ENCODE measurements at regions not wholly inside any gene's neighbourhood (a gene's known extent, or its start where the extent isn't known, plus 50 kb on each side); places are given as distances from the start of the nearest gene placed in this dataset.

GRCh38 chr2:126990605-126991532 is 92.2 kb downstream of the TEX51 start:
- DNase-seq (ENCODE audit: low read depth in 2 of 2) = no peak

GRCh38 chr2:126994340-126994777 is 95.7 kb downstream of the TEX51 start:
- DNase-seq (ENCODE audit: low read depth in 2 of 2) = no peak

- no peak for DNase-seq (ENCODE audit: low read depth in 2 of 2)
Measured at GRCh38 chr2:126995621-126996377, 97.1 kb downstream of the TEX51 start.

- no peak for DNase-seq (ENCODE audit: low read depth in 2 of 2)
Measured at GRCh38 chr2:126996378-126996699, 97.6 kb downstream of the TEX51 start.

Data from stimulated activated CD4-positive, alpha-beta T cell treated with anti-CD3 and anti-CD28 coated beads, Interleukin-1b, Interleukin-23, amount 100 ng/mL, for 4 hours (primary cell).